Naive thymus-derived CD4-positive, alpha-beta T cell (primary cell): ENCODE measurements at regions not wholly inside any gene's neighbourhood (a gene's known extent, or its start where the extent isn't known, plus 50 kb on each side); places are given as distances from the start of the nearest gene placed in this dataset.

ENCODE experiments used
- ATAC-seq: fragments of 150-1000 bp; cut with Tn5 transposase; 2 replicates; pipeline ENCODE4 v1.10.0; 2021; ENCODE audit warnings: mild to moderate bottlenecking, moderate library complexity
- CTCF ChIA-PET: fragments of 350-600 bp; sonication (Branson Sonifier 250); formaldehyde crosslinking; loops from one replicate; lab custom pipeline; 2021; ENCODE audit warnings: antibody characterized with exemption; lab: Charles Lee
- POLR2A ChIA-PET: fragments of 350-600 bp; sonication (Branson Sonifier 250); formaldehyde crosslinking; loops from one replicate; lab custom pipeline; 2021; ENCODE audit warnings: antibody characterized with exemption, inconsistent platforms; lab: Charles Lee
- DNase-seq, 9 donors: peaks; one replicate each; pipeline versions ENCODE4 v3.0.0 to v3.0.0-alpha.2; 2020 to 2022; ENCODE audit warnings: mixed read lengths in 1 of 9
- H3K27ac ChIP-seq: one replicate; pipeline ENCODE4 v1.7.0; 2013; ENCODE audit warnings: mild to moderate bottlenecking, low read depth, low read length, moderate library complexity
- H3K27me3 ChIP-seq, 2 donors: one replicate each; pipeline ENCODE4 v1.7.0; 2013; ENCODE audit warnings: low read length in 2 of 2, mild to moderate bottlenecking in 2 of 2, moderate library complexity in 2 of 2; ENCODE audit not compliant: control insufficient read depth in 2 of 2, insufficient read depth in 2 of 2
- H3K36me3 ChIP-seq, 3 experiments: 1 replicate in 2 of 3; 2 replicates in 1 of 3; pipeline ENCODE4 v1.7.0; 2013; ENCODE audit warnings: low read length in 3 of 3, mild to moderate bottlenecking in 3 of 3, moderate library complexity in 1 of 3; ENCODE audit not compliant: insufficient read depth in 3 of 3, control insufficient read depth in 2 of 3
- H3K4me1 ChIP-seq, 2 donors: one replicate each; pipeline ENCODE4 v1.7.0; 2013; ENCODE audit warnings: low read length in 2 of 2, mild to moderate bottlenecking in 2 of 2, moderate library complexity in 1 of 2; ENCODE audit not compliant: control insufficient read depth in 2 of 2, insufficient read depth in 2 of 2
- H3K4me3 ChIP-seq: 2 replicates; pipeline ENCODE4 v1.7.0; 2013; ENCODE audit warnings: mild to moderate bottlenecking, low read length
- H3K9me3 ChIP-seq, 3 experiments: 1 replicate in 2 of 3; 2 replicates in 1 of 3; pipeline ENCODE4 v1.7.0; 2013; ENCODE audit warnings: low read length in 3 of 3; ENCODE audit not compliant: control insufficient read depth in 2 of 3
- H3K27ac Mint-ChIP-seq, 9 donors: one replicate each; pipeline ENCODE4 v1.8.0; 2020 to 2022; ENCODE audit warnings: mixed read lengths in 9 of 9, mild to moderate bottlenecking in 8 of 9, moderate library complexity in 5 of 9, inconsistent platforms in 2 of 9
- H3K27me3 Mint-ChIP-seq, 5 donors: one replicate each; pipeline ENCODE4 v1.8.0; 2021 to 2022; ENCODE audit warnings: mixed read lengths in 5 of 5, mild to moderate bottlenecking in 1 of 5
- H3K36me3 Mint-ChIP-seq, 5 donors: one replicate each; pipeline ENCODE4 v1.8.0; 2020 to 2022; ENCODE audit warnings: mixed read lengths in 5 of 5, mild to moderate bottlenecking in 3 of 5, inconsistent platforms in 1 of 5
- H3K4me1 Mint-ChIP-seq, 7 donors: one replicate each; pipeline ENCODE4 v1.8.0; 2020 to 2022; ENCODE audit warnings: mixed read lengths in 7 of 7, mild to moderate bottlenecking in 3 of 7, inconsistent platforms in 1 of 7
- H3K4me3 Mint-ChIP-seq, 10 donors: one replicate each; pipeline ENCODE4 v1.8.0; 2020 to 2022; ENCODE audit warnings: mild to moderate bottlenecking in 10 of 10, mixed read lengths in 10 of 10, moderate library complexity in 6 of 10, inconsistent platforms in 2 of 10
- H3K9me3 Mint-ChIP-seq, 11 donors: one replicate each; pipeline ENCODE4 v1.8.0; 2020 to 2022; ENCODE audit warnings: mixed read lengths in 11 of 11, mild to moderate bottlenecking in 4 of 11, inconsistent platforms in 1 of 11, moderate library complexity in 1 of 11
- intact Hi-C, 2 donors: fragments of 100-400 bp; cut with micrococcal nuclease; formaldehyde crosslinking; loops; one replicate each; pipeline ENCODE4 v1.15.1; 2023

- Histone ChIP-seq H3K27ac (no peak overlapping the region), H3K4me1 (no peaks in the 10 kb centered on the region), H3K4me3 (no peak overlapping the region), H3K9me3 (no peaks in the 10 kb centered on the region), H3K27me3 (no peaks in the 10 kb centered on the region), H3K36me3 (no peaks in the 10 kb centered on the region)
- Mint-ChIP-seq H3K4me3 (no peak overlapping the region), H3K27ac (no peak overlapping the region), H3K36me3 (no peaks in the 10 kb centered on the region), H3K27me3 (no peaks in the 10 kb centered on the region), H3K9me3 (peaks cover 0 to 5% (median under 1%) of the 10 kb centered on the region in 11 donors), H3K4me1 (no peaks in the 10 kb centered on the region)
- intact Hi-C loops, result no loop called here
- no peak for DNase-seq
- ATAC-seq, result no peak
- ChIA-PET POLR2A (no interaction called here), CTCF (no interaction called here)
These were observed 95.9 kb upstream of the PRL start for GRCh38 chr6:22392711-22393110.

DNA sequence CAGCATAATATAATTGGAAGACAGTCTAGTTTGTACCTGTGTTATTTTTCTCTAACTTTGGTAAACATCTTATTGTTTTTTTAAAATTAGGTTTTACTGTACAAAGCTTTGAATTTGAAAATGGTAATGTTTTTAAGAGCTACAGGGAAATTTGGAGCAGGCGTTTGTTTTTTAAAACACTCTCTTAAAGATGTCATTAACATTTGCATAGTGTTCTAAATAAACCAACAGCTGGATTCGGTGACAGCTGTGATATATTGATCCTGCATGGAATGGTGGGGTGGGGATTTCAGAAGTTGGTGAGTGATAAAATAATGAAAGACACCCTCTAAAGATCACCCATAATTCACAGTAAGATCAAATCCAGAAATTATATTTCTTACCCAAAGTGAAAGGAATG lies 97.9 kb upstream of the PRL start:
- Histone ChIP-seq H3K27me3 (no peaks in the 10 kb centered on the region), H3K4me1 (no peaks in the 10 kb centered on the region), H3K4me3 (no peak overlapping the region), H3K9me3 (no peaks in the 10 kb centered on the region), H3K36me3 (no peaks in the 10 kb centered on the region), H3K27ac (no peak overlapping the region)
- DNase-seq (no peak), ATAC-seq (no peak)
- Mint-ChIP-seq H3K27ac (no peak overlapping the region), H3K9me3 (peaks cover 0 to 2% (median 0%) of the 10 kb centered on the region in 11 donors), H3K36me3 (no peaks in the 10 kb centered on the region), H3K27me3 (no peaks in the 10 kb centered on the region), H3K4me1 (no peaks in the 10 kb centered on the region), H3K4me3 (no peak overlapping the region)
- ChIA-PET POLR2A (no interaction called here), CTCF (no interaction called here)
- intact Hi-C loops, result no loop called here

DNA sequence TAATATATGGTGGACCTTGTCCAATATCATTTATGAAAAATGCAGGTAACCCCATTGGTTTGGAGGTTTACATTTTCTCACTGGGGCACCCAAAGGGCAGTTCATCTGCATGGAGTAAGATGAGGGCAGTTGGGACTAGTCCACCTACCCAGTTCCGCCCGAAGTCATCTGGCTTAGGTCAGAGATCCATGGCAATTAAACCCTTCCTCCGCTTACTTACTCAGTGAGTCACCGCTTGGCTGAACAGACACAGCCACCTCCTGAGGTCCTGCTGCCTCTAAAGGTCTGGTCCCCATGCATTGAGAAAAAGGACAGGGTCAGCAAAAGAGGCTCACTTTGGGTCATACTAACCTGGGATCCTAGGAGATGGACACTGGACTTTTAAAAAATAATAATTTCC lies 102.9 kb upstream of the PRL start:
- Mint-ChIP-seq H3K27ac (no peak overlapping the region), H3K9me3 (peaks cover 0 to 2% (median 0%) of the 10 kb centered on the region in 11 donors), H3K4me1 (no peaks in the 10 kb centered on the region), H3K27me3 (no peaks in the 10 kb centered on the region), H3K36me3 (no peaks in the 10 kb centered on the region), H3K4me3 (no peak overlapping the region)
- H3K36me3 ChIP-seq, result no peaks in the 10 kb centered on the region
- H3K9me3 ChIP-seq, result no peaks in the 10 kb centered on the region
- no peak overlapping the region for H3K4me3 ChIP-seq
- intact Hi-C loops, result no loop called here
- no peaks in the 10 kb centered on the region for H3K27me3 ChIP-seq
- ATAC-seq, result no peak
- no peaks in the 10 kb centered on the region for H3K4me1 ChIP-seq
- CTCF ChIA-PET, result no interaction called here
- H3K27ac ChIP-seq, result no peak overlapping the region
- POLR2A ChIA-PET, result no interaction called here
- DNase-seq, result no peak

GRCh38 chr6:22401206-22401605 lies 104.4 kb upstream of the PRL start:
- H3K4me1 ChIP-seq, result no peaks in the 10 kb centered on the region
- H3K27me3 Mint-ChIP-seq, result no peaks in the 10 kb centered on the region
- intact Hi-C loops, result no loop called here

DNA sequence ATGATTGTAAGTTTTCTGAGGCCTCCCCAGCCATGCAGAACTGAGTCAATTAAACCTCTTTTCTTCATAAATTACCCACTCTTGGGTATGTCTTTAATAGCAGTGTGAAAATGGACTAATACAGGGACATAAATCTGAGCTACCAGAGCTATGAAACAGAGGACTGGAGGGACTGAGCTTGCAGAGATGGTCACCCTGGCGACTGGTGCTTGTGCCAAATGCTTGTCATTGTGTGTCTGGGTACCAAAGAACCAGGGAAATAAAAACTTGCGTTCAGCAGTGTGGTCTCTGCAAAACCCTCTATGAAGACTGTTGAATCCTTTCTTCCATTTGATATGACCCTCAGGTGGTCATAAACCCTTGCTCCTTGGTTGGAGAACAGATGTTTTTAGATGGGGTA lies 105.1 kb upstream of the PRL start:
- ATAC-seq (no peak), DNase-seq (no peak)
- H3K9me3 ChIP-seq, result no peaks in the 10 kb centered on the region
- Mint-ChIP-seq H3K9me3 (peaks cover 0 to 2% (median 0%) of the 10 kb centered on the region in 11 donors), H3K27ac (no peak overlapping the region), H3K4me1 (no peaks in the 10 kb centered on the region), H3K4me3 (no peak overlapping the region), H3K27me3 (no peaks in the 10 kb centered on the region), H3K36me3 (no peaks in the 10 kb centered on the region)
- H3K27ac ChIP-seq, result no peak overlapping the region
- no peaks in the 10 kb centered on the region for H3K27me3 ChIP-seq
- H3K36me3 ChIP-seq, result no peaks in the 10 kb centered on the region
- POLR2A ChIA-PET, result no interaction called here
- CTCF ChIA-PET, result no interaction called here
- H3K4me1 ChIP-seq, result no peaks in the 10 kb centered on the region
- intact Hi-C loops, result no loop called here
- H3K4me3 ChIP-seq, result no peak overlapping the region

More at GRCh38 chr6:22401206-22401605, 104.4 kb upstream of the PRL start:
- Mint-ChIP-seq H3K27ac (no peak overlapping the region), H3K4me1 (no peaks in the 10 kb centered on the region), H3K4me3 (no peak overlapping the region), H3K36me3 (no peaks in the 10 kb centered on the region), H3K9me3 (peaks cover 0 to 2% (median 0%) of the 10 kb centered on the region in 11 donors)
- ATAC-seq (no peak), DNase-seq (no peak)
- Histone ChIP-seq H3K4me3 (no peak overlapping the region), H3K36me3 (no peaks in the 10 kb centered on the region), H3K27ac (no peak overlapping the region), H3K27me3 (no peaks in the 10 kb centered on the region), H3K9me3 (no peaks in the 10 kb centered on the region)
- CTCF ChIA-PET, result no interaction called here
- POLR2A ChIA-PET, result no interaction called here

DNA sequence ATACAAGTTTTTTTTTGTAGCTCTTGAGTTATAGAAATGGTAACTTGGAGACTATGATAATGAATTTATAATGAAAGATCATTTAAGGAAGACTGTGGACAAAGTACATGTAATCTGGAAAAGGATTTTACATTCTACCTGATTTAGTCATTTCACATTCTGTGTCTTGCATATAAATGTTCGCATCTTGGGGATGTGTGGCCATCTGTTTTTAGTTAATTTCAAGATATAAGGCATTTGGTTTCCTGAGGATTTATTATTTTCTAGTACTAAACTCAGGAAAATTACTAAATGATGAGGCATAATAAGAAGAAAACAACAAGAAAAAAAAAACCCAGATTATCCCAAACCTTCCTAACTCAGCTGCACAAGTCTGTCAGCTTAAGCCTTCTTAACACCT lies 112.7 kb upstream of the PRL start:
- Histone ChIP-seq H3K4me3 (no peak overlapping the region), H3K9me3 (no peaks in the 10 kb centered on the region), H3K36me3 (no peaks in the 10 kb centered on the region), H3K4me1 (no peaks in the 10 kb centered on the region), H3K27ac (no peak overlapping the region), H3K27me3 (no peaks in the 10 kb centered on the region)
- ChIA-PET CTCF (no interaction called here), POLR2A (no interaction called here)
- no peak overlapping the region for H3K27ac Mint-ChIP-seq
- intact Hi-C loops, result no loop called here
- no peak overlapping the region for H3K4me3 Mint-ChIP-seq
- H3K4me1 Mint-ChIP-seq, result no peaks in the 10 kb centered on the region
- no peaks in the 10 kb centered on the region for H3K27me3 Mint-ChIP-seq
- H3K36me3 Mint-ChIP-seq, result no peaks in the 10 kb centered on the region
- ATAC-seq (no peak), DNase-seq (no peak)
- H3K9me3 Mint-ChIP-seq, result peaks cover 0 to 8% (median 0%) of the 10 kb centered on the region in 11 donors

GRCh38 chr6:22411376-22412105 lies 114.7 kb upstream of the PRL start:
- no peak overlapping the region for H3K4me3 Mint-ChIP-seq
- no peak for ATAC-seq
- Histone ChIP-seq H3K27me3 (no peaks in the 10 kb centered on the region), H3K36me3 (no peaks in the 10 kb centered on the region), H3K27ac (no peak overlapping the region), H3K4me1 (no peaks in the 10 kb centered on the region), H3K4me3 (no peak overlapping the region), H3K9me3 (no peaks in the 10 kb centered on the region)
- CTCF ChIA-PET, result no interaction called here
- DNase-seq, result no peak
- H3K4me1 Mint-ChIP-seq, result no peaks in the 10 kb centered on the region
- H3K27ac Mint-ChIP-seq, result no peak overlapping the region
- intact Hi-C loops, result no loop called here
- peaks cover 0 to 8% (median 0%) of the 10 kb centered on the region in 11 donors for H3K9me3 Mint-ChIP-seq
- POLR2A ChIA-PET, result no interaction called here
- no peaks in the 10 kb centered on the region for H3K27me3 Mint-ChIP-seq
- H3K36me3 Mint-ChIP-seq, result no peaks in the 10 kb centered on the region
